Pons (tissue), 1 donor: ENCODE measurements at regions not wholly inside any gene's neighbourhood (a gene's known extent, or its start where the extent isn't known, plus 50 kb on each side); places are given as distances from the start of the nearest gene placed in this dataset.

Experiments used
- DNase-seq: peaks from one replicate; pipeline ENCODE4 v3.0.0-alpha.2; 2016; ENCODE audit warnings: low spot score

DNA sequence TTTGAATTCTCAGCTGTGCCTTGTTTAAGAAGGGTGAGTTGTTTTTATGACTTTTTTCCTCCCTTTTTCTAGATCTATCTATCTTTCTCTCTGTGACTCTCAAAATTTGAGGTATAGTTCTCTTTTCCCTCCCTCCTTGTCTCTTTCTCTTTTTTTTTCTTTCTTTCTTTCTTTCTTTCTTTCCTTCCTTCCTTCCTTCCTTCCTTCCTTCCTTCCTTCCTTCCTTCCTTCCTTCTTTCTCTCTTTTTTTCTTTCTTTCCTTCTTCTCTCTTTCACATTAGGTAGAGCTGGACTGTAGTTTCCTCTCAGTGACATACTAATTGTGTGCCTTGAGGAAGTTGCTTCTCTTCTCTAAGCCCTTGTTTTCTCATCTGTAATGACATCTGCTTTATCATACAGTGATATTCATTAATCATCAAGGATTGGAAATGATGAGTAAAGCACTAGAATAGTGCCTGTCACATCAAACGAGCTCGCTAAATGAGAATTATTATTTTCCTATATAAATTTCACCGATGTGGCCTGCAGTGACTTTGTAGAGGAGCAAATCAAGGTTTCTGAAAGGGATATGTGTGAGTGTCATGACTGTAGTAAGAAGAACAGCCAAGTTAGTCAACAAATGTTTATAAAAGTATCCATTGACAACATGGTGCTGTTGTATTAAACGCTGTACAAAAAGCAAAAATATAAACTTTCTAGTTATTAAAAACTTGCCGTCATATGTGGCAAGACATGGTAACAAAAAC, 78.9 kb upstream of the SLC38A2 start:
- no peak for DNase-seq

- DNase-seq: no peak
Observed at GRCh38 chr12:46450279-46450748, 77.7 kb upstream of the SLC38A2 start.

GRCh38 chr12:46449856-46450255, 77.3 kb upstream of the SLC38A2 start:
- no peak for DNase-seq

DNA sequence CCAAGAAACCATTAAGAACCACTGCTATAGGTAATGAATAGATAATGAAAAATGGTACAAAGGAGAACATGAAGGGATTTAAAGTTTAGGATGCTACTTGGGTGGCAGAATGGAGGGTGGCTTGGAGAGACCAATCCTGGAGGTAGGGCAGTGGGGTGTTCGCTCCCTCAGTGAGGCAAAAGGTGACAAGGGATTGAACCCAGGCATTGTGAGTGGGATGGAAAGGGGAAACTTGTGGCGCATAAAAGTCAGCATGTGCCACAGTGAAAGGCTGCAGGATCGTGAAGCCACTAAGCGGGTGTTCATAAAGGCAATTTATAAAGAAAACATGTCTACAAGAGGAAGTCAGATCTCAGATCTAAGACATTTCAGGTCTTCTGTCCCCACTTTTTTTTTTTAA, 76.7 kb upstream of the SLC38A2 start:
- DNase-seq: no peak

DNA sequence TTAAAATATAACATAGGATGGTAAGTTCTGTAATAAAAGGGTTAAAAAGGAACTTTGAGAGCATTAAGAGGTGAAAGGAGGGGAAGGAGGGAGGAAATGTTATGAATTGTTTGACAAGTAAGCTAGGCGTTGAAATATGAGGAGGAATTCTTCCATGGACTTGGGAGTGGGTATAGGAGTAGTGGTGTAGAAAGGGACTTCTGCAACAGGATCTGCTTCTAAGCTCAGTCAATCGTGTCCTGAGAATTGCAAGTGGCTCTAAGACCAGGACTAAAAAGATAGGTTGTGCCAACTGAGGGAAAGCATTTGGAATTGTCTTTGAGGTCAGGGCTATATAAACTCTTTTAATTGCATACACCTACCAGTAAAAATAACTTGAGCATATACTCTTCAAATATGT, 74.1 kb upstream of the SLC38A2 start:
- no peak for DNase-seq

DNA sequence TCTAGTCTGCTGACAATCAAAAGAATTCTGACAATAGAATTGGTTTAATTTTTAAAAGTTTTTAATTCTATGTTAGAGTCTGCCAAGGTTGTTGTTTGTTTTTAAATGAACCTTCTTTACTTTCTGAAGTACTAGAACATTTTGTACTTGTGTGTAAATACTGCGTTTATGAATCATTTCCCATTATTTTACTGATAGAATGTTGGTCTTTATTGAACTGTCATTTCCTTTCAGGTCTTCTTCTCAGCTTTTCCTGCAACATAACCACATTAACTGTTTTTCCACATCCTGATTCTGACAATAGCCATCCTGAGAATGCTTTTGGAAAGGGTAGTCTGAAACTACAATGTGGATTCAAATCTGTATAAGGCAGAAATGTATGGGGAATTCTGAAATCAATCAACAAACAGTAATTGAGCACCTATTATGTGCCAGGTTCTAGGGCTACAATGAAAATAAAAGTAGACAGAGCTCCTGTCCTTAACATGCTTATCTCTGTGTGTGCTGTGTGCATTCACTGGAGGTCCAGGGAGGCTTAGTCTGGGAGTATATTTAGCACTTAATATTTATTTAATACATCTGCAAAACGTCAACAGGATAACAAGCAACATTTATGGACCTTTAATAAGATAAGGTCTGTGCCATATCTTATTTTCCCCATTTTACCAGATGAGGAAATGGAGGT, 73.1 kb upstream of the SLC38A2 start:
- no peak for DNase-seq

DNA sequence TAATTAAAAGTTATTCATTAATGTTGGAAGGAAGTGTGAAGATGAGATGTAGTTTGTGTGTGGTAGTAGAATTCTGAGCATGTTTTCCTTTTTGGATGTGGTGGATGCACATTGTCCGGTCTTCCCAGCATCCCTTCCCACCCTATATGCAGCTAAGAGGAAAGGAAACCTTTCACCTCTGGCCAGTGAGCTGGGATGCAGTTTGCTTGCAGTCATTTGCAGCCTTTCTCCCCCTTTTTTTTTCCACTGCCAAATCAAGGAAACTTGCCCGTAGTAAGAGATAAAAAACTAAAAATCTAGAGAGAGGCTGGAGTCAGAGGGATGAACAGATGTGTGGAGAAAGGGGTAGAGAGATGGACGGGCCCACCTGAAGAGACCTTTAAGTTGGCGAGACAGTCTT, 72.5 kb upstream of the SLC38A2 start:
- DNase-seq: no peak

GRCh38 chr12:46443594-46444263, 71.2 kb upstream of the SLC38A2 start:
- no peak for DNase-seq

- DNase-seq: no peak
Observed at GRCh38 chr12:46442738-46443137, 70.2 kb upstream of the SLC38A2 start.

- no peak for DNase-seq
Observed at GRCh38 chr12:46442239-46442638, 69.7 kb upstream of the SLC38A2 start.

GRCh38 chr12:46439793-46440511, 67.4 kb upstream of the SLC38A2 start:
- no peak for DNase-seq

- DNase-seq: no peak
Observed at GRCh38 chr12:46438719-46439319, 66.2 kb upstream of the SLC38A2 start.

GRCh38 chr12:46438256-46438655, 65.7 kb upstream of the SLC38A2 start:
- no peak for DNase-seq

- DNase-seq: no peak
Observed at GRCh38 chr12:46437469-46437868, 64.9 kb upstream of the SLC38A2 start.

DNA sequence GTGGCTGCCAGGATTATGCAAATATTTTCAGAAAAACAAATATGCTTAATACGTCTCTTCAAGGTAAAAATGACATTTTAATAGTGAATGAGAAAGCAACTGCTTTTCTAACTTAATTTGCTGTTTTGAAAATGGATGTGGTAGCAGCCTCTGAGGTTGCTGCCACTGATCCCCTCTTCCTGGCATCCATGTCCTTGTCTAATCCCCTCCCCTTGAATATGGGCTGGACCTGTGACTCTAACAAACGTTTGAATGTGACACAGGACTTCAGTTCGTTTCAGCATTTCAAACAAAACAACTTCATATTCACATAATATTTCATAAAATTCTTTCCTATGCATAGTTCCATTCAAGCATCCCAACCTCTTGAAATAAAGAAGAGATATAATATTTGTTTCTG, 64.2 kb upstream of the SLC38A2 start:
- no peak for DNase-seq

GRCh38 chr12:46435625-46436024, 63.1 kb upstream of the SLC38A2 start:
- no peak for DNase-seq

DNA sequence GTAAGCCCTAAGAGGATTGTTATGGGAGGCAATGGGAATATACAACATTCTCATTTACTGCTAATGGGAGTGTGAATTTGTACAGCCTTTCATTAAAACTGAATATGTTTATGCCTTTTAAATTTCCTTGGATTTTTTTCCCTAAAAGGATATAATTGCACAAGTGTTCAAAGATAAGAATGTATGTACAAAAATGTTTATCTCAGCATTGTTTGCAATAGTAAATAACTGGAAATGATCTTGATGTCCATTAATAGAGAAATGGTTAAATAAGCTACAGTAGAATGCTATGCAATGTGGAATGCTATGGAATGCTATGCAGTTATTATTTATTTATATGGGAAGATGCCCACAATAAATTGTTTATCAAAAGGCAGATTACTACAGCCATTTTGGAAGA, 62.5 kb upstream of the SLC38A2 start:
- no peak for DNase-seq

GRCh38 chr12:46433829-46434228, 61.3 kb upstream of the SLC38A2 start:
- no peak for DNase-seq

GRCh38 chr12:46432325-46432724, 59.8 kb upstream of the SLC38A2 start:
- no peak for DNase-seq

- no peak for DNase-seq
Observed at GRCh38 chr12:46430340-46430948, 57.9 kb upstream of the SLC38A2 start.
